IMR-90 (cell line): ENCODE measurements at regions not wholly inside any gene's neighbourhood (a gene's known extent, or its start where the extent isn't known, plus 50 kb on each side); places are given as distances from the start of the nearest gene placed in this dataset.
"Not testable (repeated sequence)": the region's sequence is repeated elsewhere in the genome, so short reads cannot be mapped to it uniquely, and the experiment has no call there.

Experiments used
- CTCF ChIP-seq: conservative IDR thresholded peaks from 2 replicates; pipeline ENCODE4 v1.5.1; 2012; ENCODE audit warnings: mild to moderate bottlenecking, low read depth, low read length, improper control_type of control experiment
- ELK1 ChIP-seq: fragments of 150-350 bp; IDR thresholded peaks from 2 replicates; pipeline ENCODE4 v1.6.1; 2016; ENCODE audit warnings: low read depth, mild to moderate bottlenecking, low read length, moderate library complexity, borderline replicate concordance
- FOS ChIP-seq: fragments of 150-350 bp; IDR thresholded peaks from 2 replicates; pipeline ENCODE4 v1.6.1; 2016; ENCODE audit warnings: low read depth, low read length
- MAFK ChIP-seq: IDR thresholded peaks from 2 replicates; pipeline ENCODE4 v1.6.1; 2012; ENCODE audit warnings: low read depth, low read length, improper control_type of control experiment
- MAZ ChIP-seq: IDR thresholded peaks from 2 replicates; pipeline ENCODE4 v1.6.1; 2012; ENCODE audit warnings: low read depth, mild to moderate bottlenecking, low read length, improper control_type of control experiment, moderate library complexity, borderline replicate concordance
- MXI1 ChIP-seq: IDR thresholded peaks from 2 replicates; pipeline ENCODE4 v1.6.1; 2012; ENCODE audit warnings: low read depth, mild to moderate bottlenecking, low read length, moderate library complexity, borderline replicate concordance
- POLR2A ChIP-seq: IDR thresholded peaks from 2 replicates; pipeline ENCODE4 v1.6.1; 2012; ENCODE audit warnings: mild to moderate bottlenecking, low read depth, low read length
- RAD21 ChIP-seq: IDR thresholded peaks from 2 replicates; pipeline ENCODE4 v1.6.1; 2012; ENCODE audit warnings: low read length, improper control_type of control experiment
- RFX5 ChIP-seq: IDR thresholded peaks from 2 replicates; pipeline ENCODE4 v1.8.0; 2012; ENCODE audit warnings: low read depth, mild to moderate bottlenecking, low read length, moderate library complexity
- SMC3 ChIP-seq: fragments of 150-350 bp; IDR thresholded peaks from 2 replicates; pipeline ENCODE4 v1.6.1; 2016; ENCODE audit warnings: low read depth, mild to moderate bottlenecking, antibody characterized with exemption, low read length, moderate library complexity
- USF2 ChIP-seq: fragments of 150-350 bp; IDR thresholded peaks from 2 replicates; pipeline ENCODE4 v1.6.1; 2017; ENCODE audit warnings: mild to moderate bottlenecking, antibody characterized with exemption, low read length, low read depth

- not testable (repeated sequence) for TF ChIP-seq CTCF, ELK1, SMC3, POLR2A, MAFK, RFX5, MXI1, FOS, RAD21, USF2, MAZ
Measured at GRCh38 chr21:20221981-20222380, 776.2 kb upstream of the NCAM2 start.
